ENCODE measurements at regions not wholly inside any gene's neighbourhood (a gene's known extent, or its start where the extent isn't known, plus 50 kb on each side); places are given as distances from the start of the nearest gene placed in this dataset.

DNA sequence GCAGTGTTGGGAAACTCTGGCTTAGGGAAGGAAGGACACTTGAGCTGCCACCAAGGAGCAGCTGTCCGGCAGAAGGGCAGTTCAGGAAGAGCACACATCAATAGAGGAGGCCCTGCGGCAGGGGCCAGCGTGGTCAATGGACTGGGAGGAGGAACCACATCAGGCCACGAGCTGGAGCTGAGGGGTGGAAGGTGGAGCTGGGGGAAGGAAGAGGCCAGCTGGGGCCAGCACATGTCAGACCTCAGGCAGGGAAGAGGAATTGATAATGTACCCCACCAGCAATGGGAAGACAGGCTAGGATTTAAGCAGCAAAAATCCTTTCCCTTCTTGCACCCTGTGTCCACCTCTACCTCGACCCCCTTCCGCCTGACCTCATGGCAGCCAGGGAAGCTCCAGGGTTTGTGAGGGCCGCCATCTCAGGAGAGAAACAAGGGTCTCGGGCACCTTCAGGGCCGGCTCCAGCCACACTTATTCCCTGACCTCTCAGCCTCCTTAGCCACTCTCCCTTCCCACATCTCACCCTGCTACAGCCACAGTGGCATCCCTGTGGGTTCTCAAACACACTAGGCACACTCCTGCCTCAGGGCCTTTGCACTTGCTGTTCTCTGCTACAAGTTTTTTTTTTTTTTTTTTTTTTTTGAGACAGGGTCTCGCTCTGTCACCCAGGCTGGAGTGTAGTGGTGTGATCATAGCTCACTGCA, 157.8 kb upstream of the GRK3 start:
- 51% methylated on average over 10 of the region's 10 CpGs for WGBS (ENCODE audit: low lambda C conversion rate)
- Histone ChIP-seq H3K27me3 (ENCODE audit: control insufficient read depth in 1 of 2, insufficient read depth in 2 of 2, low read length in 2 of 2) (peaks cover 1 to 6% of the 10 kb centered on the region in 2 experiments; a peak in 2 of 5 replicates), H4K20me1 (ENCODE audit: insufficient read depth, low read length) (peaks cover 13% of the 10 kb centered on the region), H2AFZ (ENCODE audit: low read length) (no peak overlapping the region), H3K79me2 (ENCODE audit: insufficient read depth, low read length) (peaks cover 26% of the 10 kb centered on the region), H3K27ac (ENCODE audit: extremely low read length, insufficient read depth, low read length) (peak overlapping the region; percentile 14), H3K9me3 (ENCODE audit: low read length) (no peaks in the 10 kb centered on the region), H3K4me1 (ENCODE audit: insufficient read depth, low read length) (peaks cover 51% of the 10 kb centered on the region), H3K4me2 (ENCODE audit: low read depth, low read length) (peak overlapping the region; percentile 70), H3K4me3 (replicated peaks in 1 of 3; ENCODE audit: insufficient read depth in 1 of 3, low read depth in 2 of 3, low read length in 3 of 3) (peak overlapping the region; percentile 76 to 84 (median 77)), H3K36me3 (replicated peaks in 1 of 2; ENCODE audit: control insufficient read depth in 1 of 2, insufficient read depth in 2 of 2, low read length in 2 of 2) (no peaks in the 10 kb centered on the region), H3K9ac (ENCODE audit: insufficient read depth, low read depth, low read length) (peak overlapping the region; percentile 71)
- peak; percentile 43 for DNase-seq (ENCODE audit: low spot score)
- in situ Hi-C loops (cut with HindIII; ENCODE audit: extremely low pct_ligation_motif_present, low pct_unique_long_range_greater_than_20kb): no loop called here
- ChIA-PET POLR2A (interaction anchor here (1.8 kb wide), 1 partner anchor 41 kb away, joined by 10 read pairs; no protein-coding TSS in a partner anchor), CTCF (ENCODE audit: low intra/inter-chr PET ratio, low total read pairs) (no interaction called here)
- no peak for FAIRE-seq
- peak; percentile 31 for ATAC-seq
- BruUV-seq (replicated peaks): no TSS peak
- intact Hi-C loops (cut with micrococcal nuclease; ENCODE audit: unreplicated experiment): no loop called here
- TF ChIP-seq RXRA (CRISPR knock-in tag; IDR thresholded peaks at IDR 0.05): peak; percentile 55; the same call in 1 of the 2 replicates
- TF ChIP-seq PAF1 (CRISPR knock-in tag; IDR thresholded peaks at IDR 0.05): no peak
- no peak for TF ChIP-seq MED13 (CRISPR knock-in tag; IDR thresholded peaks at IDR 0.05)
- TF ChIP-seq, protein P1, sequence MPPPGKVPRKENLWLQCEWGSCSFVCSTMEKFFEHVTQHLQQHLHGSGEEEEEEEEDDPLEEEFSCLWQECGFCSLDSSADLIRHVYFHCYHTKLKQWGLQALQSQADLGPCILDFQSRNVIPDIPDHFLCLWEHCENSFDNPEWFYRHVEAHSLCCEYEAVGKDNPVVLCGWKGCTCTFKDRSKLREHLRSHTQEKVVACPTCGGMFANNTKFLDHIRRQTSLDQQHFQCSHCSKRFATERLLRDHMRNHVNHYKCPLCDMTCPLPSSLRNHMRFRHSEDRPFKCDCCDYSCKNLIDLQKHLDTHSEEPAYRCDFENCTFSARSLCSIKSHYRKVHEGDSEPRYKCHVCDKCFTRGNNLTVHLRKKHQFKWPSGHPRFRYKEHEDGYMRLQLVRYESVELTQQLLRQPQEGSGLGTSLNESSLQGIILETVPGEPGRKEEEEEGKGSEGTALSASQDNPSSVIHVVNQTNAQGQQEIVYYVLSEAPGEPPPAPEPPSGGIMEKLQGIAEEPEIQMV (CRISPR knock-in tag; IDR thresholded peaks at IDR 0.05; ENCODE audit: low read depth): 0 out of 2 replicates have a peak, but pooled peaks have one; percentile 49
- TF ChIP-seq FOXP4 (CRISPR knock-in tag; IDR thresholded peaks at IDR 0.05): peak; percentile 41; the same call in 1 of the 2 replicates
- peak; percentile 59 for TF ChIP-seq HOXA3 (CRISPR knock-in tag; IDR thresholded peaks at IDR 0.05)
- 0 out of 2 replicates have a peak, but pooled peaks have one; percentile 38 for TF ChIP-seq DPF2 (CRISPR knock-in tag; IDR thresholded peaks at IDR 0.05; ENCODE audit: borderline replicate concordance, low read depth)
- TF ChIP-seq NFYB (CRISPR knock-in tag; IDR thresholded peaks at IDR 0.05): no peak
- TF ChIP-seq ZNF800 (CRISPR knock-in tag; IDR thresholded peaks at IDR 0.05): peak; percentile 55; the same call in 1 of the 2 replicates
- 0 out of 4 replicates have a peak, but pooled peaks of 1 of the 2 experiments have one; percentile 14 for TF ChIP-seq HMGXB4 (CRISPR knock-in tag; IDR thresholded peaks at IDR 0.05; ENCODE audit: borderline replicate concordance in 1 of 2, low read depth in 1 of 2)
- peak; percentile 26; the same call in 1 of the 2 replicates for TF ChIP-seq MIER3 (CRISPR knock-in tag; IDR thresholded peaks at IDR 0.05; ENCODE audit: borderline replicate concordance)
- no peak for TF ChIP-seq ZBTB43 (CRISPR knock-in tag; conservative IDR thresholded peaks at IDR 0.05)
- TF ChIP-seq ZFY (CRISPR knock-in tag; IDR thresholded peaks at IDR 0.05): peak; percentile 61
- no peak for TF ChIP-seq ZNF652 (CRISPR knock-in tag; IDR thresholded peaks at IDR 0.05; ENCODE audit: borderline replicate concordance, low read depth)
- TF ChIP-seq THAP11 (CRISPR knock-in tag; IDR thresholded peaks at IDR 0.05): peak; percentile 18; the same call in 1 of the 2 replicates

Measured in HepG2 (cell line).